H1 (cell line): ENCODE measurements at regions not wholly inside any gene's neighbourhood (a gene's known extent, or its start where the extent isn't known, plus 50 kb on each side); places are given as distances from the start of the nearest gene placed in this dataset.

Source experiments
- CTCF ChIA-PET: fragments of 300-600 bp; sonication (Branson Sonifier 250); formaldehyde crosslinking; loops from one replicate; lab custom pipeline; 2021; ENCODE audit not compliant: partially characterized antibody; lab: Charles Lee
- POLR2A ChIA-PET: fragments of 300-600 bp; sonication (Branson Sonifier 250); formaldehyde crosslinking; loops from one replicate; lab custom pipeline; 2021; ENCODE audit warnings: inconsistent platforms; ENCODE audit not compliant: partially characterized antibody; lab: Charles Lee
- DNase-seq, 2 experiments: peaks; one replicate each; pipeline versions ENCODE4 v3.0.0 to v3.0.0-alpha.2; 2010 to 2022; ENCODE audit warnings: low spot score in 2 of 2, low read depth in 1 of 2, mixed read lengths in 1 of 2
- FAIRE-seq: peaks from 2 replicates; lab custom pipeline; 2011; peaks lifted over from hg19 to GRCh38; lab: Jason Lieb, UNC
- H2AFZ ChIP-seq: 2 replicates; pipeline ENCODE4 v1.8.1; 2012; ENCODE audit warnings: low read length, inconsistent platforms
- H2AK5ac ChIP-seq: 2 replicates; pipeline ENCODE4 v1.6.1; 2013; ENCODE audit warnings: low read depth, low read length
- H2BK120ac ChIP-seq: replicated peaks from 2 replicates; pipeline ENCODE3; 2013; ENCODE audit warnings: low read depth, low read length, inconsistent platforms
- H2BK12ac ChIP-seq: 2 replicates; pipeline ENCODE4 v1.6.1; 2013; ENCODE audit warnings: low read depth, low read length
- H2BK15ac ChIP-seq: 2 replicates; pipeline ENCODE4 v1.6.1; 2013; ENCODE audit warnings: low read length
- H2BK20ac ChIP-seq: 2 replicates; pipeline ENCODE4 v1.6.1; 2013; ENCODE audit warnings: low read length
- H2BK5ac ChIP-seq: 2 replicates; pipeline ENCODE4 v1.6.1; 2013; ENCODE audit warnings: low read depth, low read length
- H3K14ac ChIP-seq: 2 replicates; pipeline ENCODE4 v1.6.1; 2013; ENCODE audit warnings: inconsistent platforms; ENCODE audit not compliant: insufficient read length
- H3K18ac ChIP-seq: 2 replicates; pipeline ENCODE4 v1.6.1; 2013; ENCODE audit warnings: low read length; ENCODE audit errors: extremely low read depth
- H3K23ac ChIP-seq: 2 replicates; pipeline ENCODE4 v1.6.1; 2013; ENCODE audit warnings: inconsistent platforms; ENCODE audit not compliant: insufficient read length
- H3K23me2 ChIP-seq: 2 replicates; pipeline ENCODE4 v1.6.1; 2013; ENCODE audit warnings: low read depth, low read length
- H3K27ac ChIP-seq: 2 replicates; pipeline ENCODE4 v1.6.1; 2011; ENCODE audit warnings: low read depth, low read length, inconsistent platforms
- H3K27me3 ChIP-seq, 4 experiments: replicated peaks in 1 of 4; 1 replicate in 1 of 4; 2 replicates in 3 of 4; pipeline versions ENCODE4 v1.6.1 to v1.8.1; 2011 to 2013; ENCODE audit warnings: low read length in 3 of 4, mild to moderate bottlenecking in 3 of 4, inconsistent platforms in 2 of 4, mixed read lengths in 2 of 4, moderate library complexity in 1 of 4; ENCODE audit not compliant: control insufficient read depth in 3 of 4, insufficient read depth in 3 of 4; ENCODE audit errors: extremely low read depth in 1 of 4
- H3K36me3 ChIP-seq, 4 experiments: 2 replicates each; pipeline versions ENCODE4 v1.6.1 to v1.8.1; 2011 to 2013; ENCODE audit warnings: mild to moderate bottlenecking in 4 of 4, low read length in 3 of 4, moderate library complexity in 2 of 4, control low read depth in 1 of 4, inconsistent platforms in 1 of 4; ENCODE audit not compliant: insufficient read depth in 4 of 4, control insufficient read depth in 2 of 4
- H3K4ac ChIP-seq: replicated peaks from 2 replicates; pipeline ENCODE3; 2013; ENCODE audit warnings: low read length, low read depth, mixed read lengths, inconsistent platforms; ENCODE audit not compliant: insufficient read length
- H3K4me1 ChIP-seq, 4 experiments: replicated peaks in 1 of 4; 1 replicate in 1 of 4; 2 replicates in 3 of 4; pipeline versions ENCODE4 v1.6.1 to v1.8.1; 2011 to 2013; ENCODE audit warnings: low read length in 3 of 4, inconsistent platforms in 2 of 4, mixed read lengths in 1 of 4; ENCODE audit not compliant: insufficient read depth in 4 of 4, control insufficient read depth in 3 of 4
- H3K4me2 ChIP-seq, 2 experiments: 2 replicates each; pipeline versions ENCODE4 v1.6.1 to v1.8.1; 2011 to 2013; ENCODE audit warnings: low read depth in 2 of 2, low read length in 2 of 2, control low read depth in 1 of 2, inconsistent platforms in 1 of 2, mild to moderate bottlenecking in 1 of 2; ENCODE audit not compliant: insufficient read depth in 1 of 2
- H3K4me3 ChIP-seq, 4 experiments: fragments of 200-600, 300-600 bp in 1 of 4; sonication (generic), shearing (Covaris generic), sonication (Bioruptor Twin) in 1 of 4; 2 replicates each; pipeline versions ENCODE4 v1.5.1 to v1.8.1; 2011 to 2016; ENCODE audit warnings: low read length in 4 of 4, low read depth in 3 of 4, control low read depth in 2 of 4, inconsistent platforms in 2 of 4, mild to moderate bottlenecking in 2 of 4, mixed read lengths in 1 of 4, moderate library complexity in 1 of 4; ENCODE audit not compliant: insufficient read depth in 2 of 4; ENCODE audit errors: extremely low read depth in 1 of 4
- H3K56ac ChIP-seq: replicated peaks from 2 replicates; pipeline ENCODE3; 2013; ENCODE audit warnings: low read depth, mild to moderate bottlenecking, mixed read lengths, low read length, inconsistent platforms; ENCODE audit not compliant: insufficient read length
- H3K79me1 ChIP-seq: 2 replicates; pipeline ENCODE4 v1.6.1; 2013; ENCODE audit warnings: low read depth, low read length, control low read depth
- H3K79me2 ChIP-seq, 2 experiments: 2 replicates each; pipeline versions ENCODE4 v1.6.1 to v1.8.1; 2012 to 2013; ENCODE audit warnings: low read length in 2 of 2, mild to moderate bottlenecking in 2 of 2, inconsistent platforms in 1 of 2; ENCODE audit not compliant: insufficient read depth in 2 of 2, control insufficient read depth in 1 of 2
- H3K9ac ChIP-seq, 4 experiments: replicated peaks in 1 of 4; 1 replicate in 1 of 4; 2 replicates in 3 of 4; pipeline versions ENCODE4 v1.6.1 to v1.8.1; 2011 to 2013; ENCODE audit warnings: low read depth in 3 of 4, low read length in 3 of 4, control low read depth in 2 of 4, mild to moderate bottlenecking in 2 of 4, moderate library complexity in 2 of 4, inconsistent platforms in 1 of 4; ENCODE audit errors: extremely low read depth in 1 of 4
- H3K9me3 ChIP-seq, 2 experiments: 2 replicates each; pipeline versions ENCODE4 v1.6.1 to v1.8.1; 2012 to 2013; ENCODE audit warnings: mild to moderate bottlenecking in 2 of 2, moderate library complexity in 2 of 2, control low read depth in 1 of 2, inconsistent platforms in 1 of 2, low read depth in 1 of 2, low read length in 1 of 2, mixed read lengths in 1 of 2; ENCODE audit not compliant: insufficient read depth in 2 of 2
- H4K20me1 ChIP-seq, 2 experiments: replicated peaks in 1 of 2; 2 replicates each; pipeline versions ENCODE3 to v1.8.1; 2011 to 2013; ENCODE audit warnings: inconsistent platforms in 2 of 2, low read length in 2 of 2, mild to moderate bottlenecking in 1 of 2; ENCODE audit not compliant: insufficient read depth in 2 of 2, control insufficient read depth in 1 of 2
- H4K5ac ChIP-seq: 2 replicates; pipeline ENCODE4 v1.6.1; 2013; ENCODE audit warnings: low read length, low read depth, mixed read lengths, inconsistent platforms; ENCODE audit not compliant: insufficient read length
- H4K8ac ChIP-seq: 2 replicates; pipeline ENCODE4 v1.8.0; 2013; ENCODE audit warnings: mild to moderate bottlenecking, moderate library complexity, low read length, inconsistent platforms; ENCODE audit not compliant: insufficient read depth; ENCODE audit errors: extremely low read depth
- H4K91ac ChIP-seq: replicated peaks from 2 replicates; pipeline ENCODE3; 2013; ENCODE audit warnings: low read length, mixed read lengths, inconsistent platforms; ENCODE audit not compliant: insufficient read length
- BACH1 ChIP-seq: IDR thresholded peaks from 2 replicates; pipeline ENCODE4 v1.6.1; 2012; ENCODE audit warnings: low read length, improper control_type of control experiment
- CEBPB ChIP-seq: IDR thresholded peaks from 2 replicates; pipeline ENCODE4 v1.6.1; 2012; ENCODE audit warnings: low read depth, low read length
- CHD2 ChIP-seq: IDR thresholded peaks from 2 replicates; pipeline ENCODE4 v1.6.1; 2012; ENCODE audit warnings: low read length, improper control_type of control experiment
- SP4 ChIP-seq: IDR thresholded peaks from 2 replicates; pipeline ENCODE4 v1.6.1; 2012; ENCODE audit warnings: low read length, inconsistent platforms
- WGBS, 2 experiments: shearing (Covaris generic) in 1 of 2; methylation state at CpG; one replicate each; pipeline versions ENCODE4 v1.1.6 to v1.1.7; 2013 to 2015; ENCODE audit warnings: low lambda C conversion rate in 2 of 2, mixed read lengths in 2 of 2, inconsistent platforms in 1 of 2, low coverage in 1 of 2, missing lambda C conversion rate in 1 of 2; ENCODE audit not compliant: insufficient replicate concordance in 2 of 2, insufficient coverage in 1 of 2, insufficient read length in 1 of 2; ENCODE audit errors: extremely low coverage in 1 of 2, missing lambda C conversion rate in 1 of 2; 5-methylcytosine and 5-hydroxymethylcytosine counted together
- TF ChIP-seq, protein P1 (sequence below): IDR thresholded peaks from 2 replicates; pipeline ENCODE4 v1.6.1; 2012; ENCODE audit warnings: inconsistent platforms
- TF ChIP-seq, protein P2 (sequence below): IDR thresholded peaks from 2 replicates; pipeline ENCODE4 v1.6.1; 2012; ENCODE audit warnings: inconsistent platforms

DNA sequence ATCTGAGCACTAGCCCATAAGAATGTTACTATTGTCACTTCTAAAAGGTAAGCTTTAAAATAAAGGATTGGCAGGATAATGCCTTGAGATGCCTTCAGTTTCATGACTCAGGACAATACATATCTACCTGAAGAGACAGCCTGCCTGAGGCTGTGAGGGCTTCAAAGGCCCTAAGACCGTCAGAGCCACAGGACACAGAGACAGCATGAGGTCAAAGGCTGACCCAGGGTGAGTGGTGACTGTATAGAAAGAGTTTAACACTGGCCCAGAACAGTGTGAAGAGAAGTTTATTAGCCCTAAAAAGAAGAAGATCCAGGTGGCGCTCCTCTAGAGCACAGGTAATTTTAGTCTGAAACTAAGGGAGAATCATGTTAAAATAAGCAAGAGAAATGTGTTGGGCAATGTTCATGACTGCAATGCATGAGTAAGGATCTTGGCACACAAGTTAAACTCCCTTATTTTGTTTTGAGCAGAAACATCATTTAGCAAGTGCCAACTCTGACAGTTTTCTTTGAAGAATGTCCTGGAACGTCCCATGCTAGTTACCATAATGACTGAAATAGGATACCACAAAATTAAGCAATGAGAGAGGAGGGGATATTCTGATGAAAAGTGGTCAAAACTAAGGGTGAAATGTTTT, 78.1 kb upstream of the FAM110C start:
- 81% methylated on average over 3 of the region's 3 CpGs; no CpG with 5 or more reads in 1 of the 2 experiments for WGBS, 2 experiments
- Histone ChIP-seq H3K14ac (no peak overlapping the region), H2AK5ac (no peak overlapping the region), H3K4ac (no peak overlapping the region), H3K4me2 (no peak overlapping the region), H3K79me1 (no peaks in the 10 kb centered on the region; the same call in 1 of the 2 replicates), H3K36me3 (no peaks in the 10 kb centered on the region), H3K23me2 (no peaks in the 10 kb centered on the region), H2BK120ac (no peak overlapping the region), H2BK15ac (no peak overlapping the region), H2AFZ (no peak overlapping the region), H2BK20ac (no peak overlapping the region), H3K9ac (no peak overlapping the region), H4K20me1 (no peaks in the 10 kb centered on the region), H3K4me3 (no peak overlapping the region), H3K18ac (no peak overlapping the region), H4K5ac (no peak overlapping the region), H4K8ac (no peak overlapping the region), H3K4me1 (no peaks in the 10 kb centered on the region), H2BK5ac (no peak overlapping the region), H3K27ac (no peak overlapping the region), H3K27me3 (no peaks in the 10 kb centered on the region), H4K91ac (no peak overlapping the region), H3K23ac (no peak overlapping the region), H2BK12ac (no peak overlapping the region), H3K9me3 (peaks cover 4% of the 10 kb centered on the region in 2 experiments; a peak in 2 of 4 replicates), H3K56ac (no peak overlapping the region), H3K79me2 (no peaks in the 10 kb centered on the region)
- ChIA-PET CTCF (interaction anchor here (1.0 kb wide), 1 partner anchor 10 kb away, joined by 7 read pairs; no protein-coding TSS in a partner anchor), POLR2A (no interaction called here)
- FAIRE-seq (no peak), DNase-seq (no peak)
- no peak for TF ChIP-seq SP4
- TF ChIP-seq, protein P1, sequence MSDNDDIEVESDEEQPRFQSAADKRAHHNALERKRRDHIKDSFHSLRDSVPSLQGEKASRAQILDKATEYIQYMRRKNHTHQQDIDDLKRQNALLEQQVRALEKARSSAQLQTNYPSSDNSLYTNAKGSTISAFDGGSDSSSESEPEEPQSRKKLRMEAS = no peak
- TF ChIP-seq, protein P2, sequence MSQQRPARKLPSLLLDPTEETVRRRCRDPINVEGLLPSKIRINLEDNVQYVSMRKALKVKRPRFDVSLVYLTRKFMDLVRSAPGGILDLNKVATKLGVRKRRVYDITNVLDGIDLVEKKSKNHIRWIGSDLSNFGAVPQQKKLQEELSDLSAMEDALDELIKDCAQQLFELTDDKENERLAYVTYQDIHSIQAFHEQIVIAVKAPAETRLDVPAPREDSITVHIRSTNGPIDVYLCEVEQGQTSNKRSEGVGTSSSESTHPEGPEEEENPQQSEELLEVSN = no peak
- no peak for TF ChIP-seq BACH1
- TF ChIP-seq CHD2 = no peak
- no peak for TF ChIP-seq CEBPB
